ENCODE measurements at regions not wholly inside any gene's neighbourhood (a gene's known extent, or its start where the extent isn't known, plus 50 kb on each side); places are given as distances from the start of the nearest gene placed in this dataset.

- no peak for TF ChIP-seq ZNF687 (IDR thresholded peaks at IDR 0.05)
- TF ChIP-seq HDAC6 (IDR thresholded peaks at IDR 0.05; ENCODE audit: unreplicated experiment), result no peak
- no peak for TF ChIP-seq ATF3 (IDR thresholded peaks at IDR 0.05; ENCODE audit: borderline replicate concordance, extremely low read depth, low read depth, low read length)
- TF ChIP-seq CTCF (IDR thresholded peaks at IDR 0.05 in 2 of 3, conservative IDR thresholded peaks at IDR 0.05 in 1 of 3; ENCODE audit: control insufficient read depth in 2 of 3, extremely low read depth in 1 of 3, insufficient read depth in 1 of 3, low read depth in 3 of 3, low read length in 3 of 3), result no peak
- TF ChIP-seq POLR2AphosphoS5 (IDR thresholded peaks at IDR 0.05; ENCODE audit: low read length), result no peak
- no peak for TF ChIP-seq TAF1 (IDR thresholded peaks at IDR 0.05; ENCODE audit: borderline replicate concordance, low read depth, low read length)
- no peak for TF ChIP-seq RAD21 (IDR thresholded peaks at IDR 0.05; ENCODE audit: insufficient read depth, low read depth, low read length)
These were observed 255.1 kb upstream of the GPRIN3 start for GRCh38 chr4:89562746-89563145.
